GM10266 (cell line): ENCODE measurements at regions not wholly inside any gene's neighbourhood (a gene's known extent, or its start where the extent isn't known, plus 50 kb on each side); places are given as distances from the start of the nearest gene placed in this dataset.

Source experiments
- DNase-seq: peaks from one replicate; pipeline ENCODE4 v3.0.0; 2012; ENCODE audit errors: extremely low spot score
- TF ChIP-seq, protein P1 (sequence below): IDR thresholded peaks from 2 replicates; pipeline ENCODE4 v1.5.1; 2012; ENCODE audit warnings: mild to moderate bottlenecking, low read depth; ENCODE audit not compliant: control insufficient read depth, insufficient read depth; ENCODE audit errors: missing control alignments

DNA sequence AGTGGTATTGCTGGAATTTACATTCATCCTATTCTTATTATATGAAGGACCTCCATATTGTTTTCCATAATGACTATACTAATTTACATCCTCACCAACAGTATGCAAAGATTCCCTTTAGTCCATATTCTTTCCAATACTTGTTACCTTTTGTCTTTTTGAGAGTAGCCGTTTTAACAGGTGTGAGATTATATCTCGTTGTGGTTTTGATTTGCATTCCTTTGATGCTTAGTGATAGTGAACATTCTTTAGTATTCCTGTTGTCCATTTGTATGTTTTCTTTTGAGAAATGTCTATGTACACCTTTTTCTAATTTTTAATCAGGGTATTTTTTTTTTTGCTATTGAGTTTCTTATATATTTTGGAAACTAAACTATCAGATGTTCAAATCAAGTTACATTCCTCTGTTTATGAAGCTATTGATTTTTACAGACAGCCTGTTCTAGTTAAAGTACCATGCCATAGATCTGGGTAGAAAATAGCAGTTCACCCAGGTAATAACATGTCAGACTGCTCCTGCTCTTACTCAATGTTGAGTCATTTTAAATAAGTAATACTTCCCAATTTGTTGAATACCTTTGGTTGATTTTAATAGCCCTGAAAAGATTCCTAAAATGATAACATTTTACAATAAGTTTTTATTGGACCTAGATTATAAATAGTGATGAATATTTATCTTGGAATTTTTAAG lies 1108.7 kb downstream of the NCAM2 start:
- TF ChIP-seq, protein P1, sequence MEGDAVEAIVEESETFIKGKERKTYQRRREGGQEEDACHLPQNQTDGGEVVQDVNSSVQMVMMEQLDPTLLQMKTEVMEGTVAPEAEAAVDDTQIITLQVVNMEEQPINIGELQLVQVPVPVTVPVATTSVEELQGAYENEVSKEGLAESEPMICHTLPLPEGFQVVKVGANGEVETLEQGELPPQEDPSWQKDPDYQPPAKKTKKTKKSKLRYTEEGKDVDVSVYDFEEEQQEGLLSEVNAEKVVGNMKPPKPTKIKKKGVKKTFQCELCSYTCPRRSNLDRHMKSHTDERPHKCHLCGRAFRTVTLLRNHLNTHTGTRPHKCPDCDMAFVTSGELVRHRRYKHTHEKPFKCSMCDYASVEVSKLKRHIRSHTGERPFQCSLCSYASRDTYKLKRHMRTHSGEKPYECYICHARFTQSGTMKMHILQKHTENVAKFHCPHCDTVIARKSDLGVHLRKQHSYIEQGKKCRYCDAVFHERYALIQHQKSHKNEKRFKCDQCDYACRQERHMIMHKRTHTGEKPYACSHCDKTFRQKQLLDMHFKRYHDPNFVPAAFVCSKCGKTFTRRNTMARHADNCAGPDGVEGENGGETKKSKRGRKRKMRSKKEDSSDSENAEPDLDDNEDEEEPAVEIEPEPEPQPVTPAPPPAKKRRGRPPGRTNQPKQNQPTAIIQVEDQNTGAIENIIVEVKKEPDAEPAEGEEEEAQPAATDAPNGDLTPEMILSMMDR: no peak
- DNase-seq: no peak

DNA sequence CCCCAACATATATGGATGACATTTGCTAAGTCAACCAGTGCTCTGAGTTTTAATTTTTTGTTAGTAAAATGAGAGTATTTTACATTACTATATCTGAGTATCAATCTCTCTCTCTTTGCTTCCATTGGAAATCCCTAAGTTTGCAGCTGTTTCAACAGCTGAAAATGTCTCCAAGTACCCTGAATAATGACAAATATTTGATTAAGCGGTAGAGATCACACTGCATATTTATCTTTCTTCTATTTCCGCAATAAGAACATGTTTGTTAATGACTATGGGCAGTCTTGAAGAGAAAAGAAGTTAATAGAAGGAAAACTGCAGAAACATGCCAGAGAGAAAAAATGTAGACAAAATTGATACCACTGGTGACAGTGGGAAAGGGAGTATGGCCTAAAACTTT lies 1117.5 kb downstream of the NCAM2 start:
- no peak for DNase-seq
- TF ChIP-seq, protein P1: no peak

GRCh38 chr21:22120616-22121266 lies 1122.5 kb downstream of the NCAM2 start:
- TF ChIP-seq, protein P1: no peak
- no peak for DNase-seq

DNA sequence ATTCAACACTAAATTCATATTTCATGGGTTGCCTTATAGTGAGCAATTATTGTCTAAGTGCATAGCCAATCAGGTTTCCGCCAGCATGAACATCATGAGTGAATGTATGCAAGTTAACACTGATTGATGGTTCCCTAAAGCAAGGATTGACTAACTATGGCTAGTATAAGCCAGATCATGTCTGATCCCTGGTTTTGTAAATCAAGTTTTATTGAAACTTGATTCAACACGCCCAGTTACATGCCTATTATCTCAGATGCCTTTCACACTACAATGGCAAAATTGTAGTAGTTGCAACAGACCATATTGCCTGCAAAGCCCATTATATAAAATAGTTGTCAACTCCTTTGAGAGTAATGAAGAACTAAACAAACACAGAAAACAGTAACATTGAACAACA lies 1127.4 kb downstream of the NCAM2 start:
- no peak for DNase-seq
- TF ChIP-seq, protein P1: no peak

DNA sequence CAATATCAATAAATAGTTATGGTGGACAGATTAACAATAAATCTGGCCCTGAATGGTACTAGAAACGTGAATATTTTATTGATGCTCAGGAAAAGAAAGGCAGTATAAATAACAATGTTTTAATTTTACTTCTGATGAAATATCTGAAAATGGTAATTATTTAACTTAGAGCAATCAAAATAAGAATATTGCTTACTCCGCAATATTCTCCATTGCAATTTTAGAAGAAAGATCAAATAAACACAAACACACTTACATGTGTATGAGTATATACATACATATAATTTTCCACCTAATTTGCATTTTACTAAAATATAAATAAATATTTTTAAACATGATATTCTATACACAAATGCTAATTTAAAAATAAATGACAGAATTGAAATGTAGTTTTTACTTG lies 1130.5 kb downstream of the NCAM2 start:
- TF ChIP-seq, protein P1: no peak
- no peak for DNase-seq

- no peak for DNase-seq
- TF ChIP-seq, protein P1: no peak
These were observed 1134.3 kb downstream of the NCAM2 start for GRCh38 chr21:22132358-22133071.

DNA sequence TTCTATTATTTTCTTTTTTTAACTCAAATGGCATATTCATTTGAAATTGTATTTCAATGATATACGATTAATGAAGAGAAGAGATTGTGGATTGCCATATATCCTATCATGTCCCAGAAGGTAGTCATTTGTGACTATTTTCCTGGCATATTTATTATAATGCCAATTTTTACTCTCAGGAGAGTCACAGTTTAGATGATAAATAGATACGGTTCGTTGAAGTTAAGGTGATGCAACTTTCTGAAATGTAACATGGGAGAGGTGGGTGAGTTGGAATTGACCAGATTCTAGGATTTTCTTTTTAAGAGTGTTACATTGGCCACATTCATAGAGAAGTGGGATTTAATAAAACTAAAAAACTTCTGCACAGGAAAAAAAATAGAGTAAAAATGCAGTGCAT lies 1138.5 kb downstream of the NCAM2 start:
- TF ChIP-seq, protein P1: no peak
- no peak for DNase-seq
